GM18508 (cell line): ENCODE measurements at regions not wholly inside any gene's neighbourhood (a gene's known extent, or its start where the extent isn't known, plus 50 kb on each side); places are given as distances from the start of the nearest gene placed in this dataset.
A peak's percentile ranks its signal among the peaks of the same experiment; 100 is the strongest.

ENCODE experiments used
- ATAC-seq: cut with Tn5 transposase; IDR thresholded peaks from one replicate; pipeline ENCODE4 v1.9.1; 2021; ENCODE audit warnings: moderate number of reproducible peaks; ENCODE audit not compliant: insufficient read depth, unreplicated experiment

GRCh38 chr10:57262892-57263291, 901.8 kb upstream of the ZWINT start:
- ATAC-seq = no peak

- no peak for ATAC-seq
Measured at GRCh38 chr10:57260175-57260574, 899.1 kb upstream of the ZWINT start.

GRCh38 chr10:57249615-57250281, 888.7 kb upstream of the ZWINT start:
- ATAC-seq = no peak

- ATAC-seq = no peak
Measured at GRCh38 chr10:57247271-57247670, 886.2 kb upstream of the ZWINT start.

GRCh38 chr10:57225920-57226319, 864.9 kb upstream of the ZWINT start:
- no peak for ATAC-seq

GRCh38 chr10:57224811-57225210, 863.8 kb upstream of the ZWINT start:
- no peak for ATAC-seq

GRCh38 chr10:57222603-57223002, 861.5 kb upstream of the ZWINT start:
- no peak for ATAC-seq

- no peak for ATAC-seq
Measured at GRCh38 chr10:57222129-57222528, 861.1 kb upstream of the ZWINT start.

GRCh38 chr10:57221674-57222073, 860.6 kb upstream of the ZWINT start:
- no peak for ATAC-seq

- no peak for ATAC-seq
Measured at GRCh38 chr10:57218382-57218781, 857.3 kb upstream of the ZWINT start.

GRCh38 chr10:57202356-57202755, 841.3 kb upstream of the ZWINT start:
- ATAC-seq = no peak

GRCh38 chr10:57188846-57189245, 827.8 kb upstream of the ZWINT start:
- ATAC-seq = no peak

- ATAC-seq = no peak
Measured at GRCh38 chr10:57186201-57186600, 825.1 kb upstream of the ZWINT start.

GRCh38 chr10:57169597-57169996, 808.5 kb upstream of the ZWINT start:
- no peak for ATAC-seq

GRCh38 chr10:57168611-57169240, 807.7 kb upstream of the ZWINT start:
- ATAC-seq = no peak

- no peak for ATAC-seq
Measured at GRCh38 chr10:57165671-57166070, 804.6 kb upstream of the ZWINT start.

GRCh38 chr10:57162231-57162630, 801.2 kb upstream of the ZWINT start:
- ATAC-seq = no peak

- ATAC-seq = no peak
Measured at GRCh38 chr10:57161157-57161556, 800.1 kb upstream of the ZWINT start.

- peak; percentile 75 for ATAC-seq
Measured at GRCh38 chr10:57145548-57145947, 784.5 kb upstream of the ZWINT start.

GRCh38 chr10:57142925-57143576, 782.0 kb upstream of the ZWINT start:
- ATAC-seq = no peak

GRCh38 chr10:57141708-57142107, 780.6 kb upstream of the ZWINT start:
- ATAC-seq = no peak

- no peak for ATAC-seq
Measured at GRCh38 chr10:57119684-57120083, 758.6 kb upstream of the ZWINT start.
